Caco-2 (cell line): ENCODE measurements at regions not wholly inside any gene's neighbourhood (a gene's known extent, or its start where the extent isn't known, plus 50 kb on each side); places are given as distances from the start of the nearest gene placed in this dataset.

ENCODE experiments used
- BruUV-seq: library from RNA; stranded (reverse); fragments of 400-500 nt; replicated peaks from 2 replicates; lab custom pipeline; 2021; lab: Mats Ljungman, UMichigan
- CTCF ChIA-PET: fragments of 300-600 bp; sonication (Branson Sonifier 250); formaldehyde crosslinking; loops from one replicate; lab custom pipeline; 2022; ENCODE audit warnings: antibody characterized with exemption; lab: Charles Lee
- POLR2A ChIA-PET: fragments of 300-600 bp; sonication (Branson Sonifier 250); formaldehyde crosslinking; loops from one replicate; lab custom pipeline; 2022; ENCODE audit warnings: antibody characterized with exemption; lab: Charles Lee
- DNase-seq, 2 experiments: peaks; one replicate each; pipeline versions ENCODE4 v3.0.0 to v3.0.0-alpha.2; 2020 to 2022
- H3K27me3 ChIP-seq: replicated peaks from 2 replicates; pipeline ENCODE4 v1.6.0; 2011; ENCODE audit warnings: low read length; ENCODE audit not compliant: control insufficient read depth, insufficient read depth
- H3K36me3 ChIP-seq: 2 replicates; pipeline ENCODE4 v1.5.1; 2011; ENCODE audit warnings: low read length; ENCODE audit not compliant: control insufficient read depth, insufficient read depth
- H3K4me1 ChIP-seq: fragments of 250-450 bp; sonication (Bioruptor Pico); 2 replicates; pipeline ENCODE4 v1.5.1; 2020; ENCODE audit warnings: mild to moderate bottlenecking
- H3K4me3 ChIP-seq: 2 replicates; pipeline ENCODE4 v1.5.1; 2011; ENCODE audit warnings: low read depth, mild to moderate bottlenecking, control low read depth, low read length
- H3K9me3 ChIP-seq: fragments of 250-450 bp; sonication (Bioruptor Pico); 2 replicates; pipeline ENCODE4 v1.5.1; 2020; ENCODE audit warnings: mild to moderate bottlenecking, moderate library complexity
- H3K27ac Mint-ChIP-seq: one replicate; pipeline ENCODE4 v1.8.0; 2022; ENCODE audit warnings: mixed read lengths; ENCODE audit not compliant: unreplicated experiment
- H3K27me3 Mint-ChIP-seq: one replicate; pipeline ENCODE4 v1.8.0; 2022; ENCODE audit warnings: mixed read lengths; ENCODE audit not compliant: insufficient read depth, unreplicated experiment
- H3K36me3 Mint-ChIP-seq: one replicate; pipeline ENCODE4 v1.8.0; 2022; ENCODE audit warnings: mild to moderate bottlenecking, mixed read lengths; ENCODE audit not compliant: insufficient read depth, unreplicated experiment
- H3K4me1 Mint-ChIP-seq: one replicate; pipeline ENCODE4 v1.8.0; 2022; ENCODE audit warnings: low read depth, mixed read lengths; ENCODE audit not compliant: unreplicated experiment
- H3K4me3 Mint-ChIP-seq: one replicate; pipeline ENCODE4 v1.8.0; 2022; ENCODE audit warnings: mild to moderate bottlenecking, moderate library complexity, mixed read lengths; ENCODE audit not compliant: unreplicated experiment
- H3K9me3 Mint-ChIP-seq: one replicate; pipeline ENCODE4 v1.8.0; 2022; ENCODE audit warnings: mixed read lengths; ENCODE audit not compliant: unreplicated experiment
- CTCF ChIP-seq, 2 experiments: fragments of 200-600 bp in 1 of 2; IDR thresholded peaks; 1 replicate in 1 of 2; 2 replicates in 1 of 2; pipeline versions ENCODE4 v1.5.1 to v1.8.0; 2011 to 2022; ENCODE audit warnings: antibody characterized with exemption in 1 of 2, control low read depth in 1 of 2, inconsistent platforms in 1 of 2, low read depth in 1 of 2, low read length in 1 of 2, mild to moderate bottlenecking in 1 of 2, moderate library complexity in 1 of 2; ENCODE audit not compliant: insufficient read depth in 1 of 2, severe bottlenecking in 1 of 2, unreplicated experiment in 1 of 2
- intact Hi-C: fragments of 100-400 bp; cut with micrococcal nuclease; formaldehyde crosslinking; loops from one replicate; pipeline ENCODE4 v1.10.0; 2022; ENCODE audit not compliant: unreplicated experiment

- H3K9me3 ChIP-seq, result no peaks in the 10 kb centered on the region
- H3K27me3 ChIP-seq, result no peaks in the 10 kb centered on the region
- H3K4me3 ChIP-seq, result no peak overlapping the region
- CTCF ChIA-PET, result no interaction called here
- H3K27ac Mint-ChIP-seq, result no peak overlapping the region
- BruUV-seq, result no TSS peak
- no peak for TF ChIP-seq CTCF (IDR thresholded peaks at IDR 0.05; ENCODE audit: insufficient read depth in 1 of 2, low read depth in 1 of 2, low read length in 1 of 2, severe bottlenecking in 1 of 2, unreplicated experiment in 1 of 2)
- H3K36me3 Mint-ChIP-seq, result no peaks in the 10 kb centered on the region
- intact Hi-C loops, result no loop called here
- no peaks in the 10 kb centered on the region for H3K4me1 Mint-ChIP-seq
- POLR2A ChIA-PET, result no interaction called here
- no peaks in the 10 kb centered on the region for H3K4me1 ChIP-seq
- no peak for DNase-seq
- H3K27me3 Mint-ChIP-seq, result peaks cover 22% of the 10 kb centered on the region
- H3K9me3 Mint-ChIP-seq, result no peaks in the 10 kb centered on the region
- no peaks in the 10 kb centered on the region for H3K36me3 ChIP-seq
- no peak overlapping the region for H3K4me3 Mint-ChIP-seq
These were observed 452.5 kb downstream of the CDH26 start for GRCh38 chr20:60410618-60411264.

- no peaks in the 10 kb centered on the region for H3K4me1 ChIP-seq
- TF ChIP-seq CTCF (IDR thresholded peaks at IDR 0.05; ENCODE audit: insufficient read depth in 1 of 2, low read depth in 1 of 2, low read length in 1 of 2, severe bottlenecking in 1 of 2, unreplicated experiment in 1 of 2), result no peak
- ChIA-PET POLR2A (no interaction called here), CTCF (no interaction called here)
- no peaks in the 10 kb centered on the region for H3K27me3 ChIP-seq
- DNase-seq, result no peak
- no peaks in the 10 kb centered on the region for H3K4me1 Mint-ChIP-seq
- H3K4me3 ChIP-seq, result no peak overlapping the region
- H3K27ac Mint-ChIP-seq, result no peak overlapping the region
- H3K4me3 Mint-ChIP-seq, result no peak overlapping the region
- H3K36me3 ChIP-seq, result no peaks in the 10 kb centered on the region
- BruUV-seq, result no TSS peak
- peaks cover 22% of the 10 kb centered on the region for H3K27me3 Mint-ChIP-seq
- no peaks in the 10 kb centered on the region for H3K9me3 ChIP-seq
- no peaks in the 10 kb centered on the region for H3K36me3 Mint-ChIP-seq
- H3K9me3 Mint-ChIP-seq, result no peaks in the 10 kb centered on the region
- intact Hi-C loops, result no loop called here
These were observed 453.6 kb downstream of the CDH26 start for GRCh38 chr20:60411813-60412212.

- intact Hi-C loops, result no loop called here
These were observed 462.5 kb downstream of the CDH26 start for GRCh38 chr20:60420676-60421229.

More at GRCh38 chr20:60420676-60421229, 462.5 kb downstream of the CDH26 start:
- DNase-seq, result no peak
- no TSS peak for BruUV-seq
- H3K4me3 Mint-ChIP-seq, result no peak overlapping the region
- H3K4me3 ChIP-seq, result no peak overlapping the region
- no peaks in the 10 kb centered on the region for H3K4me1 ChIP-seq
- no peaks in the 10 kb centered on the region for H3K36me3 ChIP-seq
- H3K9me3 ChIP-seq, result no peaks in the 10 kb centered on the region
- peaks cover 15% of the 10 kb centered on the region for H3K27me3 Mint-ChIP-seq
- no peak overlapping the region for H3K27ac Mint-ChIP-seq
- no peaks in the 10 kb centered on the region for H3K27me3 ChIP-seq
- no peaks in the 10 kb centered on the region for H3K4me1 Mint-ChIP-seq
- no peak for TF ChIP-seq CTCF (IDR thresholded peaks at IDR 0.05; ENCODE audit: insufficient read depth in 1 of 2, low read depth in 1 of 2, low read length in 1 of 2, severe bottlenecking in 1 of 2, unreplicated experiment in 1 of 2)
- H3K9me3 Mint-ChIP-seq, result no peaks in the 10 kb centered on the region
- ChIA-PET POLR2A (no interaction called here), CTCF (interaction anchor here (0.6 kb wide), 1 partner anchor 168 kb away, joined by 3 read pairs; no protein-coding TSS in a partner anchor)
- no peaks in the 10 kb centered on the region for H3K36me3 Mint-ChIP-seq
